Dermis microvascular lymphatic vessel endothelial cell (primary cell): ENCODE measurements at regions not wholly inside any gene's neighbourhood (a gene's known extent, or its start where the extent isn't known, plus 50 kb on each side); places are given as distances from the start of the nearest gene placed in this dataset.

Experiments used
- DNase-seq, 2 donors: peaks; one replicate each; pipeline versions ENCODE4 v3.0.0 to v3.0.0-alpha.2; 2010; ENCODE audit warnings: low read depth in 2 of 2

- no peak for DNase-seq
These were observed 67.5 kb upstream of the NECTIN1 start for GRCh38 chr11:119796363-119797060.

DNA sequence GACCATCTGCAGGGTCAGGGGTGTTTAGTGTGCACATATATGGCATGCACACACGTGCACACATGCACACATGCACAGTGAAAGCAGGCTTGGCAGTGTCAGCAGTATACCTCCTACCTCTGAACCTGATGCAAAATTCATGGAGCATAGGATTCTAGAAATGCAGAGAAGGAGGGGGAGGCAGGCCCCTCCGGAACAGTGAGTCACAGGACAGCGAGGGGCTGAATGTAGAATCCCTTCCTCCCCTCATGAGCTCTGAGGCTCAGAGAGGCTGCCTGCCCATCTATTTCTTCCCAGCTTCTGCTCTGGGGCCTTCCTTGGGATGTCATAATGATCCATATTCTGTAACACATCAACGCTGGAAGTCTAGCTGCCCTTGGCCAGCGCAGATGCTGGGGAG lies 66.7 kb upstream of the NECTIN1 start:
- DNase-seq, result no peak

- no peak for DNase-seq
These were observed 66.2 kb upstream of the NECTIN1 start for GRCh38 chr11:119795231-119795630.

- no peak for DNase-seq
These were observed 65.8 kb upstream of the NECTIN1 start for GRCh38 chr11:119794756-119795155.

DNA sequence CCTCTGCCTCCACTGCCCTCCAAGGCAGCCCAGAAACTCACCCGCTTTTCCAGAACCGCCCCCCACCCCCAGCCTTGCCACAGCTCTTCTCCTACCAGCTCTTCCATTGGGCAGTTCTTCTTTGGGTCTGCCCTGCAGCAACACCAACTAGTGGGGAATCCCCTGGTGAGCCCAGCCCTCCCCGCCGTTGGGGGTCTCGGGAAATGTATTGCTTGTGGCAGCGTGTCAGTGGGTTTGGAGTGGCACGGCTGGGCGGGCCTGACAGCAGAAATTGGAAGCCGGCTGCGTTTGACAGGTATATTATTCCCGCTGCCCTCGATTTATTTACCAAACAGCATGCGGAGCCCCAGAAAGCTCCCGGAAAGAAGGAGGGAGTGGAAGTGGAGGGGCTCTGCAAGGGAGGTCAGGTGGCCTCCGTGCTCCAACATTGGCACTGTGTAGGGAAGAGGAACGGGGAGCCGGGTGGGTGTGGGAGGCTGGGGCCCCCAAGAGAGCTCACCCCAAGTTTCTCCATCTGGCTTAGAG lies 65.2 kb upstream of the NECTIN1 start:
- DNase-seq, result no peak

DNA sequence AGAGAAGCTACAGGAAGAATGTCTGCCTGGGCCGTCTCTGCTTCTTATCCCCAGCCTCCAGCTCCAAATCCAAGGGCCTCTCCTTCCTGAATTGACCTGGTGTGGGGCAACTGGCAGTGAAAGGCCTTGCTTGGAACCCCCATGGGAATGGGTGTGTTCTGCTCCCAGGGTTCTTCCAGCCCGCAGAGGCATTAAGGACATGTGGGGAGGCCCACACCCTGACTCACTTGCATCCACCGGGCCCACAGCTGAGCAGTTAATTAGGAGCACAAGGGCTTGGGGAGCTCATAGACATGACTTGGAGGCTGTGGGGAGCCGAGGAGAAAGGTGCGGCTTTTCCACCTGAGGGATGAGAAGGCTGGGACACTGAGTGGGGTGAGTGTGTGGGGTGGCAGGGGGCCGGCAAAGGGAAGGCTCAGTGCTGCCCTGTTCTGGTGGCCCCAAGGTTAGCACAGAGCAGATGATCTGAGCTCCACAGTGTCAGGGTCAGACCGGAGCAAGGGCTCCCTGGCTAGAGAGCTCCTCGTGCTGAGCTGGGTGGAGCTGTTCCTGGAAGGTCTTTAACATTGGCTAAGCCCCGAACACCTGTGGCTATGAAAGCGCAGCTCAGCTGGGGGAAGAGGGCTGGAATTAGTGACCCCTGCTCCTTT lies 64.5 kb upstream of the NECTIN1 start:
- no peak for DNase-seq

GRCh38 chr11:119791701-119792151 lies 62.7 kb upstream of the NECTIN1 start:
- DNase-seq, result no peak

DNA sequence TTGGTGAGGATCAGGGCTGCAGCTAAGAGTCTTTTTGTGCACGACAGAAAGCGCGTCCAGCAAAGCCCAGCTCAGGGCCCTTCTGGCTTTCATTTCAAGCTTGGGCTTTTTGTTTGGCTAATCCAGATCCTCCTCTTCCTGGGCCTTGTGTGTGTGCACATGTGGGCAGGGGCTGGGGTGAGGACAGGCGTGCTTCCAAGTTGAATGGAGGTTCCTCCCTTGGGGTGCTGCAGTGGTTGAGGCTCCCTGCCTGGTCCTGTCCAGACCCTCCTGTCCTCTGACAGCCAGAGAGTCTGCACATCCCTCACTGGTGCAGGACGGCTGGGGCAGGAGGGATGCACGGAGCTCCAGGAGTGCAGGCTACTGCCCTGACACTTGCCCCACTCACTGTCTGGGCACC lies 62.0 kb upstream of the NECTIN1 start:
- no peak for DNase-seq

GRCh38 chr11:119790476-119790875 lies 61.5 kb upstream of the NECTIN1 start:
- DNase-seq, result no peak

GRCh38 chr11:119789766-119790407 lies 60.9 kb upstream of the NECTIN1 start:
- no peak for DNase-seq

DNA sequence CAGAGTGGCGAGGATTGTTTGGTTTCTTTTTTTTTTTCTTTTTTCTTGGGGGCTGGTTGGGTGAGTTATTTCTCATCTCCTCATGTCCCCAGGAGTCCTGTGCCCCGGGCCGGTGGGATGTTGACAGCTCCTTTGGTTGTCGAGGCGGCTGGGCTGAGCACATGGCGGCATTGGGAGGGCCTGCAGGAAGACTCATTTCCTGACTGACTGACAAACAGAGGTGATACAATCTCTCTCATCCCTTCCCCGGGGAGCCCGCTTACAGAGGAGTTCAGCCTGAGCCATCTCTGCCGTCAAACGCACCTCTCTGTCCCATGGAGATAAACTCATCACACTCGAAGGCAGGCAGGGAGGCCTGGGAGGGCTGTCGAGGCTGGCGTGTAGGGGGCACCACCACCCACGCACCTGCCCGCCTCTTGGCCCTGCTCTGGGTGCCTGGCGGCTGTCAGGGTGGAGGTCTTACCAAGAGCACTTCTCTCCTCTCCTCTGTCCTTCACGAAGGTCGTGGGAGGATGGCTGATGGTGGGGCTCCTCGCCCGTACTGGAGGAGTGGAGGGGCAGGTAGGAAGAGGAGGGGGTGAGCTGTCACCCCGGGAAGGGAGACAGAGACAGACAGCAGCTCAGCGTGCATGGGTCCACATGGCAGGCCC lies 60.0 kb upstream of the NECTIN1 start:
- DNase-seq, result no peak

- DNase-seq, result no peak
These were observed 59.3 kb upstream of the NECTIN1 start for GRCh38 chr11:119788096-119788883.

- no peak for DNase-seq
These were observed 58.1 kb upstream of the NECTIN1 start for GRCh38 chr11:119787074-119787461.

DNA sequence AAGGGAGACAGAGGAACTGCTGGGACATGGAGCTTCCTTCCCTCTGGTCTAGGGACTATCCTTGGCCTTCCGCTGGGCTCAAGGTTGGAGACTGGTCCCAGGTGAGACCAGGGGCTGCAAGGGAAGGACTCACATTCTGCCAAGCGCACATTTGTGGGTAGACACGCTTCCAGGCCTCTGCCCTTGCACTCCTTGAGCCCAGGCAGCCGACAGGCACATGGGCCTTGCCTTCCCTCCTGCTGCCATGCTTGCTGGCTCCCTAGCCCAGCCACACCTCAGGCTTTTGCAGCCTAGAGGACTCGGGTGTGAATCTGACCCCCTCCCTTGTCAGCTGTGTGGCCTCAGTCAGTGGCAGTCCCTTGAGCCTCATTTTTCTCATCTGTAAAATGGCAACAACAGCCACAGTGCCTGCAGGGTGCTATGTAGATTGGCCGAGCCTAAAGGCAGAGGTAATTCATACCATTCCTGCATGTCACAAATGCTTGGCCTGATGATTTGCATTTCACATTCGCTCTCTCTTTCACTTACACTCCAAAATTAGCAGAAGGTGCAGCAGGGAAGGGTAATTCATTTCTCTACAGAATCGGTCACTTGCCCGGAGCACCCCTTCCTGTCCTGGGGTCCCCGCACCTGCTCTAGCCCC lies 57.6 kb upstream of the NECTIN1 start:
- no peak for DNase-seq

DNA sequence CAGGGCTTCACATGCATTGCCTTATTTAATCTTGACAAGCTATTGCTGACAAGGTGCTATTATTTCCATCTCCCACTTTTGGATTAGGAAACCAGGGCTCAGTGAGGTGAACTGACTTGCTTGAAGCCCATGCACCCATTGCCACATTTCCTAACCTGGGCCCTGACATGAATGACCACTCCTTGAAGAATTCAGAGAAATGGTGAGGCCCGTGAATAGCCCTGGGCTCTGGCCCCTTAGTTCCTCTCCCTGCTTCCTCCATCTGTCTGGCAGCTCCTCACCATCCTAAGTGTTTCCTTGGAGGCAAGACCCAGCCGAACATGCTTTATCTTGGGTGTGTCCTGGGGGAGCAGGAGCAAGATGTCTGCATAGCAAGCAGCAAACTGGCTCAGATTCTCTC lies 56.1 kb upstream of the NECTIN1 start:
- DNase-seq, result no peak

- no peak for DNase-seq
These were observed 55.4 kb upstream of the NECTIN1 start for GRCh38 chr11:119784421-119784820.

DNA sequence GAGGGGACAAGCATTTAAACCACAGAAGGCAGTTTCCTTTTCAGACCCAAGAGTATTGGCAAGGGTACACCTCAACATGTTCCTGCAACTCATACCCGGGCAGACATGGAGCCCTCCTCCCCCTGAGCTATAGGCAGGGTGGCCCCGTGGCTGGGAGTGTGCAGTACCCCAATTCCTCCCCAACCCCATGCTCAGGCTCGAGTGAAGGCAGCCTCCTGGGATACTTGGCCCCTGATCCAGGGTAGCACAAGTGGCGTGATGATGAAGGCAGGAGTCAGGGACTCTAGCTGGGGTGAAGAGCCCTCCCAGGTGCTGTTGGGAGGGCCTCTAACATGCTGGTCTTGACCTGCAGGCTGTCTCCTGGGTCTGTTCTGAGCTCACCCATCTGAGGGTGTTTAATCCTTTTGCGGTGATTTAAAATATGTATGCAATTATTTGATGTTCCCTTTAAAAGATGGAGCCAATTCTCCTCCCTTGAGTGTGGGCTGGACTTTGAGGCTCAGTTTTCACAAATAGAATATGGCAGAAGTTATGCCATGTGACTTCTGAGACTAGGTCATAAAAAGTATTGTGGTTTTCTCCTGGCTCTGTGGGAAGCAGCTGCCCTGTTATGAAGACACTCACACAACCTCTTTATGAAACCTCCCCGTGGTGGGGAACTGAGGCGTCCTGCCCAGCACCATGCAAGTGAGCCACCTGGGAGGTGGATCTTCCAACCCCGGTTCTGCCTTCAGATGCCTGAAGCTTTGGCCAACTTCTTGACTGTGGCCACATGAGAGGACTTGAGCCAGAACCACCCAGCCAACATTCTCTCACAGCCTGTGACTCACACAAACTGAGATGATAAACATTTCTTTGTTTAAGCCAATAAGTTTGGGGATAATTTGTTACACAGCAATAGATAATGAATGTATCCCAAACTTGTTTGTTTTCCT lies 54.7 kb upstream of the NECTIN1 start:
- DNase-seq, result no peak

DNA sequence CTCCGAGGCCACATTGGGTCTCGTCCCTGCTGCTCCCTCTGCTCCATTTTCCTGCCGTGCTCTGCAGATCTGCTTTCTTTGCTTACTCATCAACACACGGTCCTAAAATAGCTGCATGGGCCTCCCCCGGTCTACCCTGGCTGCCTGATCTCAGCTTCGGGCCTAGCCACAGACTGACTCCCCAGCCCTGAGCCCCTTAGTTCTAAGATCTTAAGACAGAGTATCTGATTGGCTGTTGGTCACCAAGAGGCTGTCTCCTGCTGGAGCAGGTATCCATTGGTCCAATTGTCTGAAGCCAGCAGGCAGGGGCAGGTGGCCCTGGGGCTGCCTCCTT lies 53.7 kb upstream of the NECTIN1 start:
- no peak for DNase-seq

DNA sequence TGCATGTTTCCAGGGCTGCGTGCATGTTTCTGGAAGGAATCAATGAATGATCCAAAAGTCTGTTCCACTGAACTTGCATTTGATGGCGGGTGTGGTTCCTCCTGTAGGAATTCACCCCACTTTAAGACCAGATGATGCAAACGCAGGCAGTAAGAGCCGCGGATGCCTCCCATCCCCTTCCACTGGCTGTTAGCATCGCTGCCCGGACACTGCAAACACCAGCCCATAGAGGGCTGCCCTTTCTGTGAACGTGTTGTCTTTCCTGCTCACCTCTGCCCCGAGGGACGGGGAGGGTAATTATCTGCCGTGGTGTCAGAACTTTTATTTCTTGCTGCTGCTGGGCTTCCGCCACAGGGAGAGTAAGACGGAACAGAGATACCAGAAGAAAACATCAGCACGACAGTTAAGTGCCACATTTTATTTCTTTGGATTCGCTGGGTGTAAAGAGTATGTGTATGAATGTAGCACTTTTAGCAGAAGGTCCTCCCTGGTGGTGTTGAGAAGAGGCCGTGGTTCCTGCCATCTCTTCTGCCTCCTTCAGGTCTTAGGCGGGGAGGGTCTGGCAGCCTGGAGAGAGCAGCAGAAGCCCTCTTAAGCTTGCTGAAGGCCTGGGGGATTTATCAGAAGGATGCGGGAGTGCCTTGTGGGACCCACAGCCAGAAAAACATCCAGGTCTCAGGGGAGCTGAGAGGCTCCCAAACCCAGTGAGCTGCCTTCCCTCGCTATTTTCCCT lies 53.2 kb upstream of the NECTIN1 start:
- no peak for DNase-seq
